ENCODE measurements at regions not wholly inside any gene's neighbourhood (a gene's known extent, or its start where the extent isn't known, plus 50 kb on each side); places are given as distances from the start of the nearest gene placed in this dataset.

DNA sequence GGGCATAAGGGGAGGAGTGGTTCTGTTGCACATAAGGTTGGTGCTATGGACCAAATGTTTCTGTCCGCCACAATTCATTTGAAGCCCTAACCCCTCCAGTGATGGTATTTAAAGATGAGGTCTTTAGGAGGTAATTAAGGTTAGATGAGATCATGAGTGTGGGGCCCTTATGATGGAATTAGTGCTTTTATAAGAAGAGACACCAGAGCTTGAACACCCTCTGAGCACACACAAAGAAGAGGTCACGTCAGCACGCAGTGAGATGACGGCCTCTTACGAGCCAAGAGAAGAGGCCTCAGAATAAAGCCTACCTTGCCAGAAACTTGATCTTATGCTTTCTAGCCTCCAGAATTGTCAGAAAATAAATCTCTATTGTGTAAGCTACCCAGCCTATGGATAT is 386.4 kb upstream of the CYRIA start:
- TF ChIP-seq, protein P1, sequence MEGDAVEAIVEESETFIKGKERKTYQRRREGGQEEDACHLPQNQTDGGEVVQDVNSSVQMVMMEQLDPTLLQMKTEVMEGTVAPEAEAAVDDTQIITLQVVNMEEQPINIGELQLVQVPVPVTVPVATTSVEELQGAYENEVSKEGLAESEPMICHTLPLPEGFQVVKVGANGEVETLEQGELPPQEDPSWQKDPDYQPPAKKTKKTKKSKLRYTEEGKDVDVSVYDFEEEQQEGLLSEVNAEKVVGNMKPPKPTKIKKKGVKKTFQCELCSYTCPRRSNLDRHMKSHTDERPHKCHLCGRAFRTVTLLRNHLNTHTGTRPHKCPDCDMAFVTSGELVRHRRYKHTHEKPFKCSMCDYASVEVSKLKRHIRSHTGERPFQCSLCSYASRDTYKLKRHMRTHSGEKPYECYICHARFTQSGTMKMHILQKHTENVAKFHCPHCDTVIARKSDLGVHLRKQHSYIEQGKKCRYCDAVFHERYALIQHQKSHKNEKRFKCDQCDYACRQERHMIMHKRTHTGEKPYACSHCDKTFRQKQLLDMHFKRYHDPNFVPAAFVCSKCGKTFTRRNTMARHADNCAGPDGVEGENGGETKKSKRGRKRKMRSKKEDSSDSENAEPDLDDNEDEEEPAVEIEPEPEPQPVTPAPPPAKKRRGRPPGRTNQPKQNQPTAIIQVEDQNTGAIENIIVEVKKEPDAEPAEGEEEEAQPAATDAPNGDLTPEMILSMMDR (IDR thresholded peaks at IDR 0.05; ENCODE audit: low read depth, low read length) = no peak
- TF ChIP-seq POLR2A (IDR thresholded peaks at IDR 0.05; ENCODE audit: extremely low read depth, insufficient read length) = no peak
- TF ChIP-seq, protein P2, sequence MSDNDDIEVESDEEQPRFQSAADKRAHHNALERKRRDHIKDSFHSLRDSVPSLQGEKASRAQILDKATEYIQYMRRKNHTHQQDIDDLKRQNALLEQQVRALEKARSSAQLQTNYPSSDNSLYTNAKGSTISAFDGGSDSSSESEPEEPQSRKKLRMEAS (IDR thresholded peaks at IDR 0.05; ENCODE audit: low read depth, low read length) = no peak
